HG03139 (cell line): ENCODE measurements at regions not wholly inside any gene's neighbourhood (a gene's known extent, or its start where the extent isn't known, plus 50 kb on each side); places are given as distances from the start of the nearest gene placed in this dataset.

Experiments
- ATAC-seq: cut with Tn5 transposase; IDR thresholded peaks from one replicate; pipeline ENCODE4 v1.9.1; 2021; ENCODE audit not compliant: unreplicated experiment

DNA sequence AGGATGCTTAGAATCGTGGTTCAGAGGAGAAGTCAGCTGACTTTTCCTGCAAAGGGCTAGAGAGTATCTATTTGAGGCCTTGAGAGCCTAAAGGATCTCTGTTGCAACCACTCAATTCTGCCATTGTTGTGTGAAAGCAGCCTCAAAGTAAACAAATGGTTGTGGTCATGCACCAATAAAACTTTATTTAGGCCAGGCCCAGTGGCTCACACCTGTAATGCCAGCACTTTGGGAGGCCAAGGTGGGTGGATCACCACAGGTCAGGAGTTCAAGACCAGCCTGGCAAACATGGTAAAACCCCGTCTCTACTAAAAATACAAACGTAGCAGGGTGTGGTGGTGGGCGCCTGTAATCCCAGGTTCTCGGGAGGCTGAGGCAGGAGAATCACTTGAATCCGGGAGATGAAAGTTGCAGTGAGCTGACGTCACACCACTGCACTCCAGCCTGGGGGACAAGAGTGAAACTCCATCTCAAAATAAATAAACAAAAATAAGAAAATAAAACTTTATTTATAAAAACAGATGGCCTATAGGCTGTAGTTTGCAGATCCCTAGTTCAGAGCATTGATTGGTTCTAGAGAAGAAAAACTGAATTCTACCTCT, 135.9 kb upstream of the KLF4 start:
- ATAC-seq: no peak

DNA sequence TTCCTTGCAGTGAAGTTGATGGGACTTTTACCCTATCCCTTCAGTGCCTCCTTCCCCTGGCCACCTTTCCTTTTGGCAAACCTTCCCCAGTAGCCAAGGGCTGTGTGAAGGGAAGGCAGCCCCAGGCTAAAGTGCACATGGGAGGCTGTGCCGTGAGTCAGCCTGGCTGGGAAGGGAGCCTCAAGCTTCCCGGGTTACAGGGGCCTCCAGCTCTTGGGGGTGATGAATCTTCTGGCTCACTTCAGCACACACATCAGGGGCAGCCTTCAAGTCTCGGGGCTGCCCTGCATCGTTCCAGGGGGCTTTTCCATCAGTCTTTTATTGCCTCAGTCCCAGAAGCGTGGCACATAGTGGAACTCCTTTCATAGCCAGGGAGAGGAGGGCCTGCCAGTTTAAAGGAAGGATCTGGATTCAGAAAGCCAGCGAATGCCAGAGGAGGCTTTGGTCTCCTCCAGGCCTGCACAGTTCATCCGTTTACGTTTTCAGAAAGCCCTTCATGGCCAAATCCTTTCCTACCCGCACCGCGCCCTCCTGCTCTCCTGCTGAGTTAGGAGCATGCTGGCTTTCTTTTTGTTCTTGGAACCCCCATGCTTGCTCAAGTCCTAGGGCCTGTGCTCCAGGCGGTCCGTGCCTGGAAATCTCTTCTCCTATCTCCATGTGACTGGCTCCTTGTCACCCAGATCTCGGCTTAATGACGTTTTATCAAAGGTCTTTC, 134.8 kb upstream of the KLF4 start:
- ATAC-seq: no peak

DNA sequence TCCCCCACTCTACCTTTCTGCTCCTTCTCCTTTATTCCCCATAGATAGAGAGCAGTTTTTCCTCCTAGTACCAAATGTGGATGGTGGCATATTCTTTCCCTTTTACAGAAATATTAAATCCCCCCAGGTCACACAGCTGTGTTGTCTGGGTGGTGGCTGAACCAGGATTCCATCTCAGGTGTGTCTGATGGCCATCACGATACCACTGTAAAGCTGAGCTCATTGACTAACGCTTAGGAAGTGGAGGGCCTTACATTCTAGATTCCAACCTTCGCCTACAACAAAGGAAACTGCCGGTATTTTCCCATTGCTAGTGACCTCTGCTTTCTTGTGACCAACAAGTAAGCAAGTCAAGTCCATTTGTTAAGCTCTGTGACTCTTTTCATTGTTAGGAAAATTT, 131.9 kb upstream of the KLF4 start:
- no peak for ATAC-seq

DNA sequence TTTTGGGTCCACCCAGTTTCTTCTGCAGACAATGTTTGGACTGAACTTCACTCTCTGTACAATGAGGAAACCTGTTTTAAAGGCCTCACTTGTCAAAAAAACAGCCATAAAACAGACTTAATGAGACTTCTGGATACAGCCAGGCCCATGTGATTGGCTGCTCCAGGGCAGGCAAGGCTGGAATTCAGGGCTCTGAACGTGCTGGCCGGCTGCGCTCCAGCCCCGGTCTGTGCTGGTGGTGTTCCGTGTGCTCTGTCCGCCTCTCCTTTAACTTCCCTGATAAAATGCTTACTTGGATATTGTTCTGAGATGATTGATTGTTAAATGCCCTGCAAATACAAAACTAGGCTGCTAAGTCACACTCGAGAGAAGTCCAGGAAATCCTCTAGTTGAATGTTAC, 131.2 kb upstream of the KLF4 start:
- ATAC-seq: no peak

DNA sequence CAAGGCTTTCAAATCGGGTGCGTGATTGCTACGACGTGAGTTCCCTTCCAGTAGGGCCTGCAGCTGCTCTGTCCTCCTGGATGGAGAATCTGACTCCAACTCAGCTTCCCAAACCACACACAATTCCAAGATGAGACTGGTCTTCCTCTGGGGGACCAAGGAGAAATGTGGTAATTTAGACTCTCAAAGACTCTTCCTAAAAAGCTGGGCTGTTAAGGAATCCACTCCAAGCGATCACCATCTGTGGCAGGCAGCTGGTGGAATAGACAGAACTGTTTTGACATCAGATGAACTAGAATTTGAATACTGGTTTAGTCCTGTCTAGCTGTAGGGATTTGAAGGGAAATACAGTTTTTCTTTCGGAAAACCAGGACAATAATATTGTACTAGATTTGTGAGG, 130.7 kb upstream of the KLF4 start:
- no peak for ATAC-seq

DNA sequence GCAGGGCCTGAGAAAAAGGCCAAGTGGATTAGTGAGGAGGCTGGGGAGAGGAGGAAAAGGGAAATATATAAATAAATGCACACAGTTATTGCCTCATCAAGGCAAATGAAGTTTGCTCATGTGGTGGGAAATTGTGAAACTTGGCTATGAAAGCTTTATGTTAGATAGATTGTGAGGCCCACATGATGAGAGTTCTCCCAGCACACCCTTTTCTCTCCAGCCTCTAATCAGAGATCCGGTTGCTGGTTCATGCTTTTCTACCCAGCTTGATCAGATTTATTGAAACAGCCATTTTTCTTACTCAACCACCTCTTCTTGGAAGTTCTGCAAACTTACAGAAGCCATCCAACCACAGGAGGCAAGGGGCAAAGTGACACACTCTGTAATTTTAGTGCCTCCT, 125.8 kb upstream of the KLF4 start:
- ATAC-seq: no peak

DNA sequence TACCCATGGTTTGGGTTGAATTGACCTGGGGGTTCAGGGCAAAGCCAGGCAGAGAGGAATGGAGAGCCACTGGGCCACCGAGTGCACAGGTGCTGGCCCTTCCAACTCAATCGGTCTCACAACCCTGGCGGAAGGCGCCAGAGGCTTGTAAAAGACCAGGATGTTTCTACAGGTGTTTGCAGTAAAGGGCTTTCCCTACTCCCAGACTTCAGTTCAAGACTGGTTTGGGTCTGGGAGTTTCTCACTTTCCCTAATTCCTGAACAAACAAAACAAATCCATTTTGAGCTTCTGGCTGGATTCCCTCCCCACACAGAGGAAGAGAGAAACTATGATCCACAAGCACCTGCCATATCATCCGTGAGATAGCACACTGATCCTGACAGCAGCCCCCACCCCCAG, 125.2 kb upstream of the KLF4 start:
- no peak for ATAC-seq

DNA sequence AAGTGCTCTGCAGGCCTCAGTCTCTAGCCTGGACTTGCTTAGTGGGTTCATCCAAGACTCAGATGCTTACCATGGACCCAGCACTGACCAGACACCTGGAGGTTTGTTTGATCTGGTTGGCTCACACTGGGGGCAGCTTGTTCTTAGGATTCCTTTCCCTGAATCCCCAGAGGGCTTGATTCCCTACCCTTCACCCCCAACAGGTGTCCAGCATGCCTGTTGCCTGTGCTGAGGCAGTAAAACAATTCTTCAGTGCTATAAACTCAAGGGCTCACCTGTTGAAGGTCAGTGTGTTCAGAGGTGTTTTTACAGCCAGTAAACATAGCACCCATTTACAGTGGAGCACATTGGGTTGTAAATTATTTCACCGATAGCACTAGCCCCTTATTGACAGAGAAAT, 123.8 kb upstream of the KLF4 start:
- ATAC-seq: no peak

DNA sequence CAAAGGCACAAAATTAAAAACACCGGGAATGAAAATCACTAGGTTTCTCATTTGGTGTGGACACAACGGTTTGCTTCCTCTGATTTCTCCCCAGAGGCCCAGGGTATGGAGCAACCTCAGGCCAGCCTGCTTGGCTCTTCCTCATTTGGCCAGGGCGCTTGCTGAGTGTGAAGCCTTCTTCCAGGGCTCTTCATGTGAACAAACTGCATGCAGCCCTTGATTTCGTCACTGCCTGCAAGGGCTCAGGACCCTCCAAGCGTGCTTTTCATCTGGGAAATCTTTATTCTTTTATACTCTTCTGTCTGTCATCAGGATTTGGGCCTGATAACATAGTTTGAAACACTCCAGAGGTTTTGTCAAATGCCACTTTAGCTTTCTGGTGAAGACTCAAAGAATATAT, 122.6 kb upstream of the KLF4 start:
- no peak for ATAC-seq

DNA sequence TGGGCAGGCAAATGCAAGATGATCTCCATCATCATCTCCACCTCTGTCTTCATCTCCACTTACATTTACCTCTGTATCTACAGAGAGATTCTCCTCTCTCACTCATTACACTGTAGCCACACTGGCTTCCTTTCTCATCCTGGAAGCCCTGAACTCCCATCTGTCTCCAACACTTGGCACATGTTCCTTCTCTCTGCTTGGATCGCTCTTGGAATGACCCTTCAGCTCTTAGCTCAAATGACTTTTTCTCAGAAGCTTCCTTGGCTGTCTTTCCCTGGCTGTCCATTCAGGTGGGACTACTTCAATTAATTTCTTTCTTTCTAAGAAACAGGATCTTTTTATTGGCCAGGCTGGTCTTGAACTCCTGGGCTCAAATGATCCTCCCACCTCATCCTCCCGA, 120.0 kb upstream of the KLF4 start:
- no peak for ATAC-seq

DNA sequence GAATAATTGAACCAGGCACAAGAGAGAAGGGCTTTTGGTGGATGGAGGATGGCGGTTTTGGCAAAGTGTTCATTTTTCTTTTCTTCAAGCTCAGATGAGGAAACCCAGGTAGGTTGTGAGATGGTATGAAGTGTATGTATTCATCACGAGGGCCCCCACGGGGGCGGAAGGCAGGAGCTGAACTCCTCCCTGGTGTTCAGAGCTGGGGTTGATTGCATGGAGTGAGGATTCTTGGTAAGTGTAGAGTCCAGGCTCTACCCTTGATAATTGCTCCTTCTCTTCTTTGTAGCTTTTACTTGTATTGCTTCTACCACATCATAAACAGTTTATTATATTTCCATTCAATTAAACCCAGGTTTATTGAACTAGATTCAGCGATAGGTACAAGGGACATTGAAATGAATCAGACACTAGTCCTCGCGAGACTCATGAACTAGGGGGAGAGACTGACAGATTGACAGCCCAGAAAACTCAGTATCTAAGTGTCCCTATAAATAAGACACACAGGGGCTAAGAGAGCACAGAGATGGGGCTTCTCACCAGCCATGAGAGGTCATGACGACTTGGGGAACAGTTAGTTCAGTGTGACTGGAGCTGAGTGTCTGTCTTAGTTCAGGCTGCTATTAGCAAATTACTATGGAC, 116.7 kb upstream of the KLF4 start:
- no peak for ATAC-seq

DNA sequence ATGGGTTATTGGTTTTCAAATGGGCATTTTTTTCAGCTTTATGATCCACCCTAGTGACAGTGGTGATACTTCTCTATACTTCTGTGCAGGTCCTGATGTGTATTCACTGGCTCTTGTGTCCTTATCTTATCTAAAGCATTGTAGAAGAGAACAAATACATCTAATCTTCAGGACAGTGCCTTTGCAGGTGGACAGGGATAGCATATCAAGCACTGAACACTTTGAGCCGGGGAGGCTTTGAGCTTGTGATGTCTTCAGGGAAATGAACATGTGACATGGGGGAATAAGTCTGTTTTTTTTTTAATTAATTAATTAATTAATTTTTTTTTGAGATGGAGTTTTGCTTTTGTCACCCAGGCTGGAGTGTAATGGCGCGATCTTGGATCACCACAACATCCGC, 115.5 kb upstream of the KLF4 start:
- ATAC-seq: no peak

DNA sequence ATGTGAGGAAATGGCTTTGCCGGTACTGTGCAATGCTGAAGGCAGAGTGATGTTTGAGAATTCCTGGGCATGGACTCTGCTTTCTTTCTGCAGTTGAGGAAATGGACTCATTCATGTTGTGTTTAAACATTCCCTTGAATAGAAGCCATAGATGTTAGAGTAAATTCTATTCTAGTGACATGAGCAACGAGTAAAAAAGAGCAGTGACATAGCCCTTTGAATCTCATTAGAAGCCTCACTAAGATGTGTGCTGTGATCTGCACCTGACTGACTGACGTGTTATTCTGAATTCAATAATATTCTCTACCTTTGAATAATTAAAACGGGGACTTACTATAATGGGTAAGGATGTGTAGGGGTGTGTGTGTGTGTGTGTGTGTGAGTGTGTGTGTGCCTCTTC, 113.7 kb upstream of the KLF4 start:
- no peak for ATAC-seq

DNA sequence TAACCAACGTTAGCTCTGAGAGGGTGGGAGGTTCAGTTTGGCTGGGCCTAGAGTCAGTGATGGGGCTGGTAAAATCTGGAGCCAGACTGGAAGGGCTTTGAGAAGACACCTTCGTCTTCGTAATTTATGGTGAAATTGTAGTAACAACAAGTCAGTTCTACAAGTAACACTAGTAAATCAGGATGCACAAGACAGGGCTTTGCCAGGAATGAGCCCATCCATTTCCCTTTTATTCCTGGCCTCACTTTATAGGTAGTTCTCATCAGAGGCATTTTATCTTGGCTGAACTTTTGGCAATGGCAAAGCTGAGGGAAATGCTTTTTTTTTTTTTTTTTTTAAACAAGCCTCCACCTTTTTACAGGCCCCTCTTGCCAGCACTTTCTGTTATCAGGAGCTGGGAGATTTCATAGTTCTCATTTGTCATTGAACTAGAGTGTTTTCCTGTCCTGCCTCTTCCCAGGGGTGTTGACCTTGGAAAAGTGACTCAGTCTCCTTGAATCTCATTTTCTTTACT, 110.5 kb upstream of the KLF4 start:
- ATAC-seq: no peak

DNA sequence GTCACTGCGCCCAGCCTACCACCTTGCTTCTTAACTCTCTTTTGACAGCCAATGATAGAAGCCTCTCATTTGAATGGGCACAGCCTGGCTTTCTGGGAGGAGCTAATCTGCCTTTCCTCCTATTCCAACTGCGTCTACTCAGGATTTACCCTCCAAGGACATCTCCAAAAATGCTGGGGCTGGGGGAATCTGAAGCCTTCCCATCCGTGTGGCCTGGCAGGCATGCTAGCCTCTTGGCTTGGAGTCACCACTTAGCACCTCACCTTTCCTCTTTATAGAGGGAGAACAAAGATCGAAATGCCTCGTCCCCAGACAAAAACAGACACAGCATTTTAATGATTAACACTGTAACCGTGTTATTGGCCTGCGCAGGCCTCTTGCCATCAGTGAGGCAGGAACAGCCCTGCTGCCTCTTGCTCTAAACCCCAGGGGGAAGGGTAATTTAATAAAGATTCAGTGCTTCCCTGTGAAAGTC, 108.2 kb upstream of the KLF4 start:
- no peak for ATAC-seq

DNA sequence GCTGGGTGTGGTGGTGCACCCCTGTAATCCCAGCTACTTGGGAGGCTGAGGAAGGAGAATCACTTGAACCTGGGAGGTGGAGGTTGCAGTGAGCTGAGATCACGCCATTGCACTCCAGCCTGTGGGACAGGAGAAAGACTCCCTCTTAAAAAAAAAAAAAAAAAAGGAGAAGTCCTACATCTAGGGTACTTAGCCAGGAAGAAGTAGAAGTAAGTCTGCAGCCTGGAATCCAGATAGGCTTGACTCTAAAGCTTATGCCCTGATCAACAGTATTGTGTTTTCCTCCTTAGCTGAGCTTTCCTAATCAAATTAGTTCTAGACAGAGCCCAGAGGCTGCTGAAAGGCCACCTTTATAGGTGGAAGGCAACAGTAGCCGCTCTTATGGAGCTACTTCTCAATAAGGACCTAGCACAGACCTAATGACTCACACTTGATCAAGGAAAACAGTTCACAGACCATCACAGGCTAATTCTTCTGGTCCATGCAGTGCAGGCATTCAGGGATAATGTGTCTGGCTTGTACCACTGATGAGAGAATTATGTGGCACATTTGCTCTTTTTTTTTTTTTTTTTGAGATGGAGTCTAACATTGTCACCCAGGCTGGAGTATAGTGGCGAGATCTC, 105.5 kb upstream of the KLF4 start:
- ATAC-seq: no peak

DNA sequence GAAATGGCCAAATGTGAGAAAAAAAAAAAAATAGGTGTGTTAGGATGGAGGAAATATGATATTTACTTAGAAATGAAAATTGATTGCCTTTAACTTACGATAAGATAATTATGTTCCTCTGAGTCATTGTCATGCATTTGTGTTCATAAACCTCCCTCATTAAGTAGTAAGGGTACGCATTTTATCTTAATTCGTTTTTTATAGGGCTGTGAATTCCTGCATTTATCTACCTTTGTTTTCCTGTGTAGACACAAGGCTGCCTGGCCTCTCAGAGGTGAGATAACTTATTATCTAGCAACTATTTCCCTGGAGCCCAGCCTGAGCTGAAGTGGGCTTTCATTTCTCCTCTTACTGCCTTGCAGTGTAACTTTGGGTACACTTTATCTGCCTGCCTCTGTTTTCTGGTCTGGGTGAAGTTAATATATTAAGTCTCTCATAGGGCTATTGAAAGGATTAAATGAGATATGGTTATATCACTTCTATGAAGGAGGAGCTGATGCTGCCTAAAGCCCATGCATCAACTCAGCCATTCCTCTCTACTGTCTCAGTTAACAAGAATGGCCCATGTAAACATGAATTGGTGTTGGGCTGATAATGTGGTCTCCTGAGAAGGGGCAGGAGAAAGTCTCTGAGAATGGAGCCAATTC, 103.8 kb upstream of the KLF4 start:
- ATAC-seq: no peak

DNA sequence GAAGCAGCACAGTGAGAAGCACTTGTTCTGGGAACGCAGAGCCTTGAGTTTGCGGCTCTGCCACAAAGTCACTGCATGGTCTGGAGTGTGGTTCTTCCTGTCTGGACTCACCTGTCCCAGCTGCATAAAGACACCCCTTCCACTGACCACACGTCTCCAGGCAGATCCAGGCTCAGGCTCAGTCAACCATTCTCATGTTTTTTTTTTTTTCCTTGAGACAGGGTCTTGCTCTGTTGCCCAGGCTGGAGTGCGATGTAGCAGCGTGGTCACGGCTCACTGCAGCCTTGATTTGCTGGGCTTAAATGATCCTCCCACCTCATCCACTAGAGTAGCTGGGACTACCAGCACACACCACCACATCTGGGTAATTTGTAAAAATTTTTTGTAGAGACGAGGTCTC, 102.9 kb upstream of the KLF4 start:
- no peak for ATAC-seq

DNA sequence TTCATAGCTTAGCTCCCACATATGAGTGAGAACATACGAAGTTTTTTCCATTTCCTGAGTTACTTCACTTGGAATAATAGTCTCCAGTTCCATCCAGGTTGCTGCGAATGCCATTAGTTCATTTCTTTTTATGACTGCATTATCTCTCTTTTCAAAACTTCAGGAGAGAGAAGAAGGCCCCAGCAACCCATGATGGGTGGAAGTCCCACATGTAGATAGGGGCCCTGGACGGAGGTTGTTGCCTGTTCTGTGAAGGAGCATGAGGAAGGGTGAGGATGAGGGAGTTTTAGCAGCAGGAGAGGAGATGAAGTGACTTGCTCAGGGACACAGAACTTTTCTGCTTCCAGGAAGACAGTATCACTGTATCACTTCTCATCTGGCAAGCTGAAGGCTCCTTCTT, 102.2 kb upstream of the KLF4 start:
- no peak for ATAC-seq

DNA sequence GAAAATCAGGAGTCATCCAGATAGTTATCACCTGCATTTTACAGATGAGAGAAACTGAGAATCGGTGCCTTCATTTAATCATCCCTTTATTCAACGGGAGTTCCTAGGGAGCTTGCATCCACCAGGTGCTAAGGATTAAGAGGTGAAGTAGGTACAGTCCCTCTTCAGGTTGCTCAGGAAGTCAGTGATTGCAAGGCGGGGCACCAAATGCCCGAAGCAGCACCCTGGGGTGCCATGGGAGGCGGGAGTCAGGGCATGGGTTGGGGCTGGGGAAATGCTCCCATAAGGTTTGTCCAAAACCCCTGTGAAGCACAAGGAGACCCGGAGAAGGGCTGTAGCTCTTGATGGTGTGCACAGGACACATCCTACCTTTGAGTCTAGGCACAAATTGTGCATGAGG, 98.8 kb upstream of the KLF4 start:
- ATAC-seq: no peak

DNA sequence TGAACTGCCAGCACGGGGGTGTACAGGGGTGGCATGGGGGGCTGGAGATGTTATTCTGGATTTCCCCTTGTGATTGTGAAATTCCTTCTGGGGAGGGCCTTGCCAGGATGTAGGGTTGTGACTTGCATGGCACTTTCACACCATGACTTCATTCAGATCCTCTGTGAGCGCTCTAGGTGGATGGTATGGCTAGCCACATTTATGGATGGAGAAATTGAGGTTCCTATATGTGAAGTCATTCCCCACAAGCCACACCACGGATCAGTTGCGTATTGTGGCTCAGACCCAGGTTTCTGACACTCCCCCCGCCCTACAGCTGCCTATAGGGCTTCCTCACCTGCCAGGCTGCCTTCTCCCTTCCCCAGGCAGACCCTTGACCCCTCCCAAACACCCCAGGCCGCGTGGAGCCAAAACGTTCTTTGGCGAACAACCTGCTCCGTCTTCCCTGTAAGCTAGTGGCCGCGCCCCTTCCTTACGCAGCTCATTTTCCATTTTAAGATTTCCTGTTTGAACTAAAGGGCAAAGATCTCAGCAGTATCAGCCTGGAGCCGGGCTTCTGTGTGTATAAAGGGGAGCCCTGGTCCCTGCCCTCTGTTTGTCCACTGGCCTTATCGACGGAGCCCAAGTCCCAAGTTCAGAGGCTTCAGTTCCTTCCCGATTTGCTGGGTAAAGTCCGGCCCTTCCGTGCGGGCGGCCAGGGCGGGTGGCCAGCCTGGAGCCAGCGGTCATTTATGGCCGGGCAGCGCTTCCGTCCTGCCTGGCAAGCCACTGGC, 97.8 kb upstream of the KLF4 start:
- ATAC-seq: no peak
